ENCODE measurements at regions not wholly inside any gene's neighbourhood (a gene's known extent, or its start where the extent isn't known, plus 50 kb on each side); places are given as distances from the start of the nearest gene placed in this dataset.
A peak's percentile ranks its signal among the peaks of the same experiment; 100 is the strongest.
"Not testable (repeated sequence)": the region's sequence is repeated elsewhere in the genome, so short reads cannot be mapped to it uniquely, and the experiment has no call there.

- DNase-seq: no peak
Measured at GRCh38 chr7:81170291-81170690, 251.4 kb upstream of the SEMA3C start.

- DNase-seq: no peak
Measured at GRCh38 chr7:81167934-81168333, 249.1 kb upstream of the SEMA3C start.

- DNase-seq: peak in 2 of 3 experiments; percentile 20 to 66
Measured at GRCh38 chr7:81165070-81165469, 246.2 kb upstream of the SEMA3C start.

GRCh38 chr7:81162771-81163525 lies 244.1 kb upstream of the SEMA3C start:
- no peak for DNase-seq

- no peak for DNase-seq
Measured at GRCh38 chr7:81162234-81162633, 243.4 kb upstream of the SEMA3C start.

GRCh38 chr7:81161451-81162075 lies 242.7 kb upstream of the SEMA3C start:
- peak in 1 of 3 experiments; percentile 90 for DNase-seq

- DNase-seq: no peak
Measured at GRCh38 chr7:81159402-81159801, 240.6 kb upstream of the SEMA3C start.

- DNase-seq: peak; percentile 47 to 87 (median 77)
Measured at GRCh38 chr7:81158189-81158588, 239.3 kb upstream of the SEMA3C start.

GRCh38 chr7:81155654-81156373 lies 237.0 kb upstream of the SEMA3C start:
- peak in 1 of 3 experiments; percentile 26 for DNase-seq

- DNase-seq: no peak
Measured at GRCh38 chr7:81154565-81154964, 235.7 kb upstream of the SEMA3C start.

- DNase-seq: not testable (repeated sequence)
Measured at GRCh38 chr7:81152925-81153324, 234.1 kb upstream of the SEMA3C start.

- peak in 1 of 3 experiments; percentile 9 for DNase-seq
Measured at GRCh38 chr7:81150951-81151361, 232.1 kb upstream of the SEMA3C start.

GRCh38 chr7:81143856-81144255 lies 225.0 kb upstream of the SEMA3C start:
- DNase-seq: no peak

- DNase-seq: not testable (repeated sequence)
Measured at GRCh38 chr7:81141257-81142205, 222.7 kb upstream of the SEMA3C start.

GRCh38 chr7:81140775-81141174 lies 221.9 kb upstream of the SEMA3C start:
- DNase-seq: no peak

GRCh38 chr7:81140252-81140651 lies 221.4 kb upstream of the SEMA3C start:
- no peak for DNase-seq

GRCh38 chr7:81138870-81139269 lies 220.0 kb upstream of the SEMA3C start:
- DNase-seq: no peak

GRCh38 chr7:81135324-81135723 lies 216.5 kb upstream of the SEMA3C start:
- DNase-seq: no peak

- DNase-seq: no peak
Measured at GRCh38 chr7:81128011-81128410, 209.2 kb upstream of the SEMA3C start.

GRCh38 chr7:81120803-81121202 lies 202.0 kb upstream of the SEMA3C start:
- DNase-seq: no peak

- no peak for DNase-seq
Measured at GRCh38 chr7:81120111-81120510, 201.3 kb upstream of the SEMA3C start.

- no peak for DNase-seq
Measured at GRCh38 chr7:81114633-81115032, 195.8 kb upstream of the SEMA3C start.

GRCh38 chr7:81112731-81113130 lies 193.9 kb upstream of the SEMA3C start:
- no peak for DNase-seq
